Liver (tissue), 3 donors: ENCODE measurements at regions not wholly inside any gene's neighbourhood (a gene's known extent, or its start where the extent isn't known, plus 50 kb on each side); places are given as distances from the start of the nearest gene placed in this dataset.

Source experiments
- FOXA1 ChIP-seq: IDR thresholded peaks from 2 replicates; pipeline ENCODE4 v1.6.1; 2016; ENCODE audit warnings: antibody characterized with exemption
- RXRA ChIP-seq, 2 donors: IDR thresholded peaks; 2 replicates each; pipeline ENCODE4 v1.6.1; 2017 to 2018; ENCODE audit warnings: antibody characterized with exemption in 2 of 2, mild to moderate bottlenecking in 1 of 2
- SP1 ChIP-seq: IDR thresholded peaks from 2 replicates; pipeline ENCODE4 v1.6.1; 2018; ENCODE audit warnings: antibody characterized with exemption, mild to moderate bottlenecking
- TAF1 ChIP-seq: conservative IDR thresholded peaks from 2 replicates; pipeline ENCODE4 v1.6.1; 2016; ENCODE audit warnings: antibody characterized with exemption, mild to moderate bottlenecking
- YY1 ChIP-seq: IDR thresholded peaks from 2 replicates; pipeline ENCODE4 v1.6.1; 2016; ENCODE audit warnings: antibody characterized with exemption, mild to moderate bottlenecking
- TF ChIP-seq, protein P1 (sequence below): fragments of 150-350 bp; IDR thresholded peaks from 2 replicates; pipeline ENCODE4 v1.5.1; 2017; ENCODE audit warnings: improper control_type of control experiment, low read depth, low read length; ENCODE audit not compliant: missing input control
- TF ChIP-seq, protein P2 (sequence below): IDR thresholded peaks from 2 replicates; pipeline ENCODE4 v1.6.1; 2016; ENCODE audit warnings: antibody characterized with exemption, mild to moderate bottlenecking
- donor health status: healthy.
- donor health status: healthy.

DNA sequence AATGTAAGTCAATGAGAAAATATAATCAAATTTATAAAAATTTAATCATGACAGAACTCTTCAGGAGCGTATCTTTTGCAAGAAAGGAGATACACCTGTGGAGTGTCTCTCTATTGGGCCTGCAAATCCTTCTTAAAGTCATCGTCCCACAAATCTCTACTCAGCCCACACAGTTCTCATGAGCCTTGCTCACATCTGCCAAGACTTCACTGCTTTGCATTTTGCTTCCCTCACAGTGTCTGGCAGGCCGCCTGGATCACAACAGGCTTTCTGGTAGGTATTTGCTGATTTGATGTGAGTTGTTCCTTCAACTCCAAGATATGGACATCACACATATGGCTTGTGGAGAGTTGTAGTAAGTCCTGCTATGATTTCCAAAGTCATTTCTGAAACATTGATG lies 183.1 kb upstream of the ARX start:
- TF ChIP-seq, protein P1, sequence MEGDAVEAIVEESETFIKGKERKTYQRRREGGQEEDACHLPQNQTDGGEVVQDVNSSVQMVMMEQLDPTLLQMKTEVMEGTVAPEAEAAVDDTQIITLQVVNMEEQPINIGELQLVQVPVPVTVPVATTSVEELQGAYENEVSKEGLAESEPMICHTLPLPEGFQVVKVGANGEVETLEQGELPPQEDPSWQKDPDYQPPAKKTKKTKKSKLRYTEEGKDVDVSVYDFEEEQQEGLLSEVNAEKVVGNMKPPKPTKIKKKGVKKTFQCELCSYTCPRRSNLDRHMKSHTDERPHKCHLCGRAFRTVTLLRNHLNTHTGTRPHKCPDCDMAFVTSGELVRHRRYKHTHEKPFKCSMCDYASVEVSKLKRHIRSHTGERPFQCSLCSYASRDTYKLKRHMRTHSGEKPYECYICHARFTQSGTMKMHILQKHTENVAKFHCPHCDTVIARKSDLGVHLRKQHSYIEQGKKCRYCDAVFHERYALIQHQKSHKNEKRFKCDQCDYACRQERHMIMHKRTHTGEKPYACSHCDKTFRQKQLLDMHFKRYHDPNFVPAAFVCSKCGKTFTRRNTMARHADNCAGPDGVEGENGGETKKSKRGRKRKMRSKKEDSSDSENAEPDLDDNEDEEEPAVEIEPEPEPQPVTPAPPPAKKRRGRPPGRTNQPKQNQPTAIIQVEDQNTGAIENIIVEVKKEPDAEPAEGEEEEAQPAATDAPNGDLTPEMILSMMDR = no peak
- TF ChIP-seq, protein P2, sequence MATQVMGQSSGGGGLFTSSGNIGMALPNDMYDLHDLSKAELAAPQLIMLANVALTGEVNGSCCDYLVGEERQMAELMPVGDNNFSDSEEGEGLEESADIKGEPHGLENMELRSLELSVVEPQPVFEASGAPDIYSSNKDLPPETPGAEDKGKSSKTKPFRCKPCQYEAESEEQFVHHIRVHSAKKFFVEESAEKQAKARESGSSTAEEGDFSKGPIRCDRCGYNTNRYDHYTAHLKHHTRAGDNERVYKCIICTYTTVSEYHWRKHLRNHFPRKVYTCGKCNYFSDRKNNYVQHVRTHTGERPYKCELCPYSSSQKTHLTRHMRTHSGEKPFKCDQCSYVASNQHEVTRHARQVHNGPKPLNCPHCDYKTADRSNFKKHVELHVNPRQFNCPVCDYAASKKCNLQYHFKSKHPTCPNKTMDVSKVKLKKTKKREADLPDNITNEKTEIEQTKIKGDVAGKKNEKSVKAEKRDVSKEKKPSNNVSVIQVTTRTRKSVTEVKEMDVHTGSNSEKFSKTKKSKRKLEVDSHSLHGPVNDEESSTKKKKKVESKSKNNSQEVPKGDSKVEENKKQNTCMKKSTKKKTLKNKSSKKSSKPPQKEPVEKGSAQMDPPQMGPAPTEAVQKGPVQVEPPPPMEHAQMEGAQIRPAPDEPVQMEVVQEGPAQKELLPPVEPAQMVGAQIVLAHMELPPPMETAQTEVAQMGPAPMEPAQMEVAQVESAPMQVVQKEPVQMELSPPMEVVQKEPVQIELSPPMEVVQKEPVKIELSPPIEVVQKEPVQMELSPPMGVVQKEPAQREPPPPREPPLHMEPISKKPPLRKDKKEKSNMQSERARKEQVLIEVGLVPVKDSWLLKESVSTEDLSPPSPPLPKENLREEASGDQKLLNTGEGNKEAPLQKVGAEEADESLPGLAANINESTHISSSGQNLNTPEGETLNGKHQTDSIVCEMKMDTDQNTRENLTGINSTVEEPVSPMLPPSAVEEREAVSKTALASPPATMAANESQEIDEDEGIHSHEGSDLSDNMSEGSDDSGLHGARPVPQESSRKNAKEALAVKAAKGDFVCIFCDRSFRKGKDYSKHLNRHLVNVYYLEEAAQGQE = no peak
- TF ChIP-seq FOXA1 = no peak
- no peak for TF ChIP-seq YY1
- no peak for TF ChIP-seq TAF1
- TF ChIP-seq RXRA (IDR thresholded peaks at IDR 0.05) = no peak
- no peak for TF ChIP-seq SP1
